ENCODE measurements at regions not wholly inside any gene's neighbourhood (a gene's known extent, or its start where the extent isn't known, plus 50 kb on each side); places are given as distances from the start of the nearest gene placed in this dataset.

DNA sequence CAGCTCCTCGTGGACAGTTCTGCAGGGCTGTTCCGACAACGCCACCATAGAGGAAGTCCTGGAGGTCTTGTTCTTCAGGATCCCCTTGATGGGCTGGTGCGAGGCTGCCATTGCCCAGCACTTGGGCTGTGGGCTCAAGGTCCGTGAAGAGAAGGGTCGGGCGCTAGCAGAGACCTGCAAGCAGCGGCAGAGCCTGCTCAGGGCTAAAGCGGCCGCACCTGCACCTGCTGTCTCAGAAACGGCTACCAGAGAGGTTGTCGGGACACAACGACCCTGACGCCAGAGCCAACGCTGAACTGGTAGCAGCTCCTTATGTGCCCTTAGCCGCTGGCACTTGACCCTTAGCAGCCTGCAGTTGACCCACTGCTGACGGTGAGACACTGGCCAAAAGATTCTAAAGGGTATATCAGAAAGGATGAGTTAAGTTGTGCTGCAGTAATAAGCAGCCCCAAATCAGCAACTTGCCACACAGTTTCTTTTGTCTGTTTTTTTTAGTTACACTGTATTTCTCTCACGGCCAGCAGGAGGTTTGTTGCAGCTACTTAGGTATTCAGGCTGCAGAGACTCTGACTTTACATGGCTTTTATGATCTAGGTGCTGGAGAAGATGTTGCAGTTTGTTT is 55.5 kb upstream of the ST6GAL2 start:
- TF ChIP-seq EZH2 (IDR thresholded peaks at IDR 0.05; ENCODE audit: borderline replicate concordance), result no peak
- TF ChIP-seq, protein P1, sequence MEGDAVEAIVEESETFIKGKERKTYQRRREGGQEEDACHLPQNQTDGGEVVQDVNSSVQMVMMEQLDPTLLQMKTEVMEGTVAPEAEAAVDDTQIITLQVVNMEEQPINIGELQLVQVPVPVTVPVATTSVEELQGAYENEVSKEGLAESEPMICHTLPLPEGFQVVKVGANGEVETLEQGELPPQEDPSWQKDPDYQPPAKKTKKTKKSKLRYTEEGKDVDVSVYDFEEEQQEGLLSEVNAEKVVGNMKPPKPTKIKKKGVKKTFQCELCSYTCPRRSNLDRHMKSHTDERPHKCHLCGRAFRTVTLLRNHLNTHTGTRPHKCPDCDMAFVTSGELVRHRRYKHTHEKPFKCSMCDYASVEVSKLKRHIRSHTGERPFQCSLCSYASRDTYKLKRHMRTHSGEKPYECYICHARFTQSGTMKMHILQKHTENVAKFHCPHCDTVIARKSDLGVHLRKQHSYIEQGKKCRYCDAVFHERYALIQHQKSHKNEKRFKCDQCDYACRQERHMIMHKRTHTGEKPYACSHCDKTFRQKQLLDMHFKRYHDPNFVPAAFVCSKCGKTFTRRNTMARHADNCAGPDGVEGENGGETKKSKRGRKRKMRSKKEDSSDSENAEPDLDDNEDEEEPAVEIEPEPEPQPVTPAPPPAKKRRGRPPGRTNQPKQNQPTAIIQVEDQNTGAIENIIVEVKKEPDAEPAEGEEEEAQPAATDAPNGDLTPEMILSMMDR (IDR thresholded peaks at IDR 0.05; ENCODE audit: poor library complexity), result no peak
- TF ChIP-seq EZH2phosphoT487 (IDR thresholded peaks at IDR 0.05; ENCODE audit: low read depth, severe bottlenecking, unreplicated experiment), result no peak
- no peaks in the 10 kb centered on the region for H4K20me1 ChIP-seq (ENCODE audit: insufficient read depth, poor library complexity, severe bottlenecking)
- WGBS (ENCODE audit: low lambda C conversion rate, missing lambda C conversion rate), result 89% methylated on average over 18 of the region's 18 CpGs
- H3K9me3 ChIP-seq (ENCODE audit: low read depth), result no peaks in the 10 kb centered on the region
- DNase-seq (ENCODE audit: low spot score), result no peak
- no peaks in the 10 kb centered on the region for H3K4me1 ChIP-seq (ENCODE audit: insufficient read depth)
- no peak overlapping the region for H3K4me2 ChIP-seq
- H3K27me3 ChIP-seq, result no peaks in the 10 kb centered on the region
- H3K9me2 ChIP-seq (replicated peaks; ENCODE audit: insufficient read depth), result no peaks in the 10 kb centered on the region
- H3K36me3 ChIP-seq (replicated peaks; ENCODE audit: insufficient read depth, low read depth), result no peaks in the 10 kb centered on the region
- H3K79me2 ChIP-seq, result no peaks in the 10 kb centered on the region
- no peak overlapping the region for H3K27ac ChIP-seq
- H3K4me3 ChIP-seq, result no peak overlapping the region
- H2AFZ ChIP-seq, result no peak overlapping the region

GRCh38 chr2:106943468-106944200 is 57.7 kb upstream of the ST6GAL2 start:
- Histone ChIP-seq H3K27me3 (no peaks in the 10 kb centered on the region), H3K4me2 (no peak overlapping the region), H3K9me3 (ENCODE audit: low read depth) (no peaks in the 10 kb centered on the region), H4K20me1 (ENCODE audit: insufficient read depth, poor library complexity, severe bottlenecking) (no peaks in the 10 kb centered on the region), H3K79me2 (no peaks in the 10 kb centered on the region), H3K27ac (no peak overlapping the region), H3K4me1 (ENCODE audit: insufficient read depth) (no peaks in the 10 kb centered on the region), H3K9me2 (replicated peaks; ENCODE audit: insufficient read depth) (no peaks in the 10 kb centered on the region), H3K4me3 (no peak overlapping the region), H2AFZ (no peak overlapping the region), H3K36me3 (replicated peaks; ENCODE audit: insufficient read depth, low read depth) (no peaks in the 10 kb centered on the region)
- no peak for DNase-seq (ENCODE audit: low spot score)
- 53% methylated on average over 3 of the region's 3 CpGs for WGBS (ENCODE audit: low lambda C conversion rate, missing lambda C conversion rate)
- TF ChIP-seq, protein P1 (IDR thresholded peaks at IDR 0.05; ENCODE audit: poor library complexity), result no peak
- TF ChIP-seq EZH2 (IDR thresholded peaks at IDR 0.05; ENCODE audit: borderline replicate concordance), result no peak
- no peak for TF ChIP-seq EZH2phosphoT487 (IDR thresholded peaks at IDR 0.05; ENCODE audit: low read depth, severe bottlenecking, unreplicated experiment)

DNA sequence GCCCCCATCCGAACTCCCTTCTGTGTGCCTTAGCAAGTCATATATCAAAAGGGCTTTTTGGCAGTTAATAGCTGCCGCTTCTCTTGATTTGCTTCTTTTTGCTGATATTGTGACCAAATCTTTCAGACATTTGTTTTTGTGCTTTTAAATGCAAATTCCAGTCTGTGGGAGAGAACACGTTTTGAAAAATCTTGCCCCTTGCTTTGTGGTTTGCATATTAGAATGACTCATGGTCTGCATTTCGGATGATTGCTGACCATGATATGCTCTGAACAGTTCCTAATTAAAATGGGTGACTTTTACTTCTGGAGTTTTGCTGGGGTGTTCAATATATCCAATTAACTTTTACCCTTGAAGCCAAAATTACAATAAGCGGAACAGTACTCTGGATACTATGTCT is 58.2 kb upstream of the ST6GAL2 start:
- H3K4me3 ChIP-seq, result no peak overlapping the region
- WGBS (ENCODE audit: low lambda C conversion rate, missing lambda C conversion rate), result 79% methylated on average over 5 of the region's 5 CpGs
- no peak overlapping the region for H2AFZ ChIP-seq
- H3K27ac ChIP-seq, result no peak overlapping the region
- no peaks in the 10 kb centered on the region for H3K27me3 ChIP-seq
- no peak overlapping the region for H3K4me2 ChIP-seq
- no peaks in the 10 kb centered on the region for H3K9me3 ChIP-seq (ENCODE audit: low read depth)
- TF ChIP-seq EZH2phosphoT487 (IDR thresholded peaks at IDR 0.05; ENCODE audit: low read depth, severe bottlenecking, unreplicated experiment) (no peak), EZH2 (IDR thresholded peaks at IDR 0.05; ENCODE audit: borderline replicate concordance) (no peak)
- TF ChIP-seq, protein P1 (IDR thresholded peaks at IDR 0.05; ENCODE audit: poor library complexity), result no peak
- DNase-seq (ENCODE audit: low spot score), result no peak
- no peaks in the 10 kb centered on the region for H3K9me2 ChIP-seq (replicated peaks; ENCODE audit: insufficient read depth)
- H4K20me1 ChIP-seq (ENCODE audit: insufficient read depth, poor library complexity, severe bottlenecking), result no peaks in the 10 kb centered on the region
- no peaks in the 10 kb centered on the region for H3K36me3 ChIP-seq (replicated peaks; ENCODE audit: insufficient read depth, low read depth)
- H3K4me1 ChIP-seq (ENCODE audit: insufficient read depth), result no peaks in the 10 kb centered on the region
- no peaks in the 10 kb centered on the region for H3K79me2 ChIP-seq

Measured in hepatocyte (in vitro differentiated cells).